ENCODE measurements at regions not wholly inside any gene's neighbourhood (a gene's known extent, or its start where the extent isn't known, plus 50 kb on each side); places are given as distances from the start of the nearest gene placed in this dataset.

DNA sequence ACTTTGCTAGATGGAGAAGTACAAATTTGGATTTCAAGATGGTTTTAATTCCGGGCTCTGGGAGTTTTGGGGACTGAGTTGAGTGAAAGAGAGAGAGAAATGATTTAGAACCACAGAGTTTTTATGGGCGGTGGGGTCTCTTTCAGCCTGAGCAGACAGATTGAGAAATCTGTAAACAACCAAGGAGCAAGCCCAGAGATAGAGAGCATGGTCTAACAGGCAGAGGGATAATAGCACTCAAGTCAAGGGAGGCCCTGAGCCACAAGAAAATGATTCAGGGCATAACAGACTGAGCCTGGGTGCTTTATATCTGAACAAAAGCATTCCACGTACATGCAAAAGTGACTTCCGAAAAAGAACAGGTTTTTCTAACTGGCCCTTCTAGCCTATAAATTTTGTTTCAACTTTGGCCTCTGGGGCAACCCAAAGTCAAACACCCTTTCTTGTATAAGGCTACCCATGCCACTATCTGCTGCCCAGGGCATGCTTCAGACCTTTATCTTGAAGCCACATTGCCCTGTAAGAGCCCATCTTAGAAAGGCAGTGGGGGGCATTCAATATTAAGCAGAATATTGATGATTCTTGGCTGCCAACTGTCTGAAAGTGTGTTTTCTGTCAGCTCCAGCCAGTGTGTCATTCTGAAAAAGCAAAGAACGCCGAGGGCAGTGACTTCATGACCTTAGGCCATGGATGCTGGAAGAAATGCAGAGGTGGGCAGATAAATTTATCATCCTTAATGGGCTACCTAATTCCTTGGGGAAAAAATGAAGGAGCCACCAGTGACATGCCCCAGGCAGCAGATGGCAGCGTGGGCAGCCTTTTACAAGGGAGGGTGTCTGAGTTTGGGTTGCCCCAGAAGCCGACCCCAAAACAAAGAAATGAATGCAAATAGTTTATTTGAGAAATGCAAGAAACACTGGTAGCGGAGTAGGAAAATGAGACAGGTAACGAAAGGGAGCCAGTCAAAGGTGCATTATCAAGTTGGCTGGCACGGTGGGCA is 637.6 kb downstream of the MID1IP1 start:
- TF ChIP-seq CTCF (IDR thresholded peaks at IDR 0.05) (no peak), POLR2A (IDR thresholded peaks at IDR 0.05) (no peak)

All from uterus (tissue), 2 donors.